Gastrocnemius medialis (tissue), 4 donors: ENCODE measurements at regions not wholly inside any gene's neighbourhood (a gene's known extent, or its start where the extent isn't known, plus 50 kb on each side); places are given as distances from the start of the nearest gene placed in this dataset.

Experiments used
- ATAC-seq, 2 donors: fragments of 150-250 bp; one replicate each; pipeline ENCODE4 v1.9.1; 2016
- DNase-seq, 2 donors: peaks; one replicate each; pipeline ENCODE4 v3.0.0-alpha.2; 2019
- H3K27ac ChIP-seq, 4 donors: fragments of 200-600 bp; sonication (generic); 1 replicate in 1 of 4; 2 replicates in 3 of 4; pipeline ENCODE4 v1.5.1; 2016 to 2018; ENCODE audit warnings: mild to moderate bottlenecking in 2 of 4, moderate library complexity in 1 of 4
- H3K27me3 ChIP-seq, 3 donors: fragments of 200-600 bp; sonication (generic) in 2 of 3; 1 replicate in 1 of 3; 2 replicates in 2 of 3; pipeline versions ENCODE4 v1.5.1 to v1.6.0; 2016 to 2019; ENCODE audit warnings: mild to moderate bottlenecking in 1 of 3, moderate library complexity in 1 of 3
- H3K36me3 ChIP-seq, 2 donors: fragments of 200-600 bp; sonication (generic) in 1 of 2; one replicate each; pipeline ENCODE4 v1.5.1; 2017 to 2018
- H3K4me1 ChIP-seq, 2 donors: fragments of 200-600 bp; sonication (generic) in 1 of 2; one replicate each; pipeline ENCODE4 v1.5.1; 2016 to 2017; ENCODE audit warnings: mild to moderate bottlenecking in 2 of 2
- H3K4me3 ChIP-seq, 4 donors: fragments of 200-600 bp; sonication (generic) in 3 of 4; 1 replicate in 1 of 4; 2 replicates in 3 of 4; pipeline ENCODE4 v1.5.1; 2016 to 2019; ENCODE audit warnings: mild to moderate bottlenecking in 2 of 4
- H3K9me3 ChIP-seq, 3 donors: fragments of 200-600 bp; sonication (generic) in 2 of 3; 1 replicate in 1 of 3; 2 replicates in 2 of 3; pipeline ENCODE4 v1.5.1; 2016 to 2019
- POLR2A ChIP-seq, 2 donors: fragments of 450-650 bp; IDR thresholded peaks; one replicate each; pipeline ENCODE4 v1.6.1; 2017; ENCODE audit warnings: antibody characterized with exemption in 2 of 2, mild to moderate bottlenecking in 2 of 2, moderate library complexity in 2 of 2
- in situ Hi-C, 4 donors: fragments of 200-750 bp; cut with MboI; loops; one replicate each; pipeline versions ENCODE4 v1.15.0 to v1.8.0; 2017; ENCODE audit warnings: low sequenced_read_pairs in 4 of 4
- intact Hi-C: fragments of 100-400 bp; cut with DNase I; formaldehyde crosslinking; loops from one replicate; pipeline ENCODE4 v1.15.1; 2023; ENCODE audit warnings: low total_unique reads
- TF ChIP-seq, protein P1 (sequence below), 5 experiments: fragments of 450-650 bp in 3 of 5; fragments of 200-600 bp in 2 of 5; sonication (generic) in 2 of 5; IDR thresholded peaks in 4 of 5; conservative IDR thresholded peaks in 1 of 5; 1 replicate in 4 of 5; 2 replicates in 1 of 5; pipeline ENCODE4 v1.5.1; 2016 to 2019; ENCODE audit warnings: antibody characterized with exemption in 5 of 5, mild to moderate bottlenecking in 3 of 5, moderate library complexity in 3 of 5

DNA sequence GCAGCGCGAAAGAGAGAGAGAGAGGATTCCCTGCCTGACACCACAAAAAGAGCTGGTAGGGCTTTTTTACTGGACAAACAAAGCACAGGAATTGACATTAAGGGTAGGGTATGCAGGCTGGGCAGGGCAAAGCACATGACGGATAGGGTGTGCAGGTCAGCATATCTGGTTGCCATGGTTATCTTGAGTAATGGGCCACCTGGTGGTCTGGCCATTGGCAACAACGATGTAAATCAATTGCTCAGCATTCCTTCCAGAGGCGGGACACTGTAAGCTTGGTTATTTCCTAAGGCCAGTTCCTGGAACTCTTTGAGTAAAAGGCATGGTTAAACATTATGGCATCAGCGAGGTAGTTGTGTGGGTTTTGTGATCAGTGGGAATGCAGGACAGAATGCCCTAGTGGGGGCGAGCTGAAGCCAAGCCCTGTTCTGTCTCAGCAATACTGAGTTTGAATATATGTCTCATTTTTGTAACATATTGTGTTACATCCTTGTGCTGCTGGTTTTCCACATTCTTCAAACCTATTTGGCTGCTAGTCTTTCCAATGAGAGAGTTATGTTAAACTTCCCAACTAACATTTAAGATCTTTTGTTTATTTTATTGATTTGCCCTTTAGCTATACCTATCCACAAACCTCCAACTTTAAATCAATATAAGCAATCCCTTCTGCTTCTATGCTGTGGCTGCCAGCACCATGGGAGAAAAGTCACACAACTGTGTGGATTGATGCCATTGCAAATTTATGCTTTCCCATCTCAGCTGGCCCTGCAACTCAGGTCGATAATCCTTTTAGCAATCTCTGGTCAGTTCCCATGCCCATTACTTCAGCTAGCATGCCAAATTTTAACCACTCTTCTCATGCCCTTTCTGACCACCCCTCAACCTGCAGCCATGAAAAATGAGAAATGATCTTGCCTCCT lies 396.7 kb upstream of the PDE3A start:
- ATAC-seq (no peak), DNase-seq (no peak)
- in situ Hi-C loops, result no loop called here
- no peaks in the 10 kb centered on the region for H3K9me3 ChIP-seq
- no peaks in the 10 kb centered on the region for H3K36me3 ChIP-seq
- H3K27me3 ChIP-seq, result no peaks in the 10 kb centered on the region
- no peak overlapping the region for H3K27ac ChIP-seq
- H3K4me3 ChIP-seq, result no peak overlapping the region
- no peaks in the 10 kb centered on the region for H3K4me1 ChIP-seq
- TF ChIP-seq, protein P1, sequence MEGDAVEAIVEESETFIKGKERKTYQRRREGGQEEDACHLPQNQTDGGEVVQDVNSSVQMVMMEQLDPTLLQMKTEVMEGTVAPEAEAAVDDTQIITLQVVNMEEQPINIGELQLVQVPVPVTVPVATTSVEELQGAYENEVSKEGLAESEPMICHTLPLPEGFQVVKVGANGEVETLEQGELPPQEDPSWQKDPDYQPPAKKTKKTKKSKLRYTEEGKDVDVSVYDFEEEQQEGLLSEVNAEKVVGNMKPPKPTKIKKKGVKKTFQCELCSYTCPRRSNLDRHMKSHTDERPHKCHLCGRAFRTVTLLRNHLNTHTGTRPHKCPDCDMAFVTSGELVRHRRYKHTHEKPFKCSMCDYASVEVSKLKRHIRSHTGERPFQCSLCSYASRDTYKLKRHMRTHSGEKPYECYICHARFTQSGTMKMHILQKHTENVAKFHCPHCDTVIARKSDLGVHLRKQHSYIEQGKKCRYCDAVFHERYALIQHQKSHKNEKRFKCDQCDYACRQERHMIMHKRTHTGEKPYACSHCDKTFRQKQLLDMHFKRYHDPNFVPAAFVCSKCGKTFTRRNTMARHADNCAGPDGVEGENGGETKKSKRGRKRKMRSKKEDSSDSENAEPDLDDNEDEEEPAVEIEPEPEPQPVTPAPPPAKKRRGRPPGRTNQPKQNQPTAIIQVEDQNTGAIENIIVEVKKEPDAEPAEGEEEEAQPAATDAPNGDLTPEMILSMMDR (IDR thresholded peaks at IDR 0.05 in 4 of 5, conservative IDR thresholded peaks at IDR 0.05 in 1 of 5), result no peak
- no peak for TF ChIP-seq POLR2A (IDR thresholded peaks at IDR 0.05)
- intact Hi-C loops, result no loop called here

DNA sequence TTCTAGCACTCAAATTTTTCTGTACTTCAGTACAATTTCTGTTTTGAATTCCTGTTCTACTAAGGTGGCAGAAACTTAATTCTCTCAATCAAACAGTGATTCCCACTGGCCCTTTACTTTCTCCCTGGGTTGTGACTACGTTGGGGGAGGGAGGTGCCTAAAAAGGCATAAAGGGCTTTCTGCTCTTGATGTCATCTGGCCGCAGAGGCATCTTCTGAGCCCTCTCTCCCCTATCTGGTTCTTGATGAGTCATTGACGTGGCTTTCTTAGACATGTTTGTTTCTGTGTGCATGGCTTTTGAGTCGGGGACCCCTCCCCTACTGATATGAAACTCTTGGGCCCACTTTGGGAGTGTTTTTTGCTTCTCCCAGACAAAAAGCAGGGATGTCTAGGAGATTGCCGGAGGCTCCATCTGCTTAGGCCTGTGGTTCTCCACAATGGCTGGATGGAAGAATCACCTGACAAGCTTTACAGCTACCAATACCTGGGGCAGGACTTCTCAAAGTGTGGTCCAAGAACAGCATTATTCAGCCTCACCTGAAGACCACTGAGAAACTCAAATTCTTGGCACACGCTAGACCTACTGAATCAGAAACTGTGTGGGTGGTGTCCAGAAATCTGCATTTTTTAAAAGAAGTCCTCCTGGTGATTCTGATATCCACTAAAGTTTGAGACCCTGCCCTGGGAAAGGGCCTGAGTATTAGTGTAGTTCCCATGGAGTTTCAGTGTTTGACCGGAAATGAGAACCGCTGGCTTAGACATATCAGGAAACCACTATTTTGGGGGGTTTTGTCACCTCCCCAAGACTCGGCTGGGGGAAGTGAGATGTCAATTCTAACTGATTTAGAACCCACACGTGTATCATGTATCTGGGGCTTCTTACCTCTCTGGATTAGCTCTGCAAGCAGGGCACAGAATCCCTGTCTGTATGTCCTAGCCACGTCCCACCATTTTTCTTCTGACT lies 395.7 kb upstream of the PDE3A start:
- Histone ChIP-seq H3K4me1 (no peaks in the 10 kb centered on the region), H3K27me3 (no peaks in the 10 kb centered on the region), H3K36me3 (no peaks in the 10 kb centered on the region), H3K27ac (no peak overlapping the region), H3K4me3 (no peak overlapping the region), H3K9me3 (no peaks in the 10 kb centered on the region)
- intact Hi-C loops (no loop called here), in situ Hi-C loops (no loop called here)
- no peak for TF ChIP-seq POLR2A (IDR thresholded peaks at IDR 0.05)
- TF ChIP-seq, protein P1 (IDR thresholded peaks at IDR 0.05 in 4 of 5, conservative IDR thresholded peaks at IDR 0.05 in 1 of 5), result no peak
- DNase-seq, result no peak
- ATAC-seq, result no peak

DNA sequence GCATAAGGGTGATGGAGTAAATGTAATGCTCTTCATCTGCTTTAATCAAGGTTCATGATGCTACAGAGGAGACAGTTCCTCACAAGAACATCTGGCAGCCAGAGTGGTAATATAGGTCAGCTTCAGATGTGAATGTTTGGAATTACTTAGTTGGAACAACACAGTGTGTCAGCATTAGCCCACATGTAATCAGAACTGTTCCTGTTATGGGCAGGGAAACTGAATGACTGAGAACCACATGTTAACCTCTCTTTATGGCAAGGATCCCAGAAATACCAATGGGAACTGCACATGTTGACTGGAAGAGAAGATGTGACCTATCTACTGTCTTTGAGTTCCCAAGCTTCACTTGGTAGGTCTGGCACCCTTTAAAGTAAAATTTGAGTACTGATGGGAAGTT lies 390.1 kb upstream of the PDE3A start:
- no peak for TF ChIP-seq POLR2A (IDR thresholded peaks at IDR 0.05)
- TF ChIP-seq, protein P1 (IDR thresholded peaks at IDR 0.05 in 4 of 5, conservative IDR thresholded peaks at IDR 0.05 in 1 of 5), result no peak
- in situ Hi-C loops (no loop called here), intact Hi-C loops (no loop called here)
- Histone ChIP-seq H3K4me3 (no peak overlapping the region), H3K27me3 (no peaks in the 10 kb centered on the region), H3K4me1 (no peaks in the 10 kb centered on the region), H3K36me3 (no peaks in the 10 kb centered on the region), H3K9me3 (no peaks in the 10 kb centered on the region), H3K27ac (no peak overlapping the region)
- DNase-seq (no peak), ATAC-seq (no peak)

DNA sequence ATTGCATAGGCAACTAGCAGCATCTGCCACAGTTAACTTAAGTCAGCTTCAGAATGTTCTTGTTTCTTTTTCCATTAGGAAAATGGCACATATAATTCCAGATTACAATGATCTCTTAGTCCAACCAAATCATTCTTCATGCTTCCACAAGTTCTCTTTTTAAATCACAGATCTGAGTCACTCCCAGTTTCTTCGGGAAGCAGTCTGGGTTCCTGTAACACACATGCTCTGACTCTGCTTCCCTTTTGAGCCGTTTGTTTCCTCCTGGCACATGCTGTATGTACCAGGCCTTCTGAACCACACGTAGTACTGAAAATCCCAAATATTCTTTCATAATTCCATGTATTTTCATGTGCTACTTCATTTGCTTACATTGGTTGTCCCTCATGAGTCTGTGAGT lies 388.8 kb upstream of the PDE3A start:
- Histone ChIP-seq H3K27me3 (no peaks in the 10 kb centered on the region), H3K27ac (no peak overlapping the region), H3K36me3 (no peaks in the 10 kb centered on the region), H3K4me1 (no peaks in the 10 kb centered on the region), H3K9me3 (no peaks in the 10 kb centered on the region), H3K4me3 (no peak overlapping the region)
- ATAC-seq (no peak), DNase-seq (no peak)
- intact Hi-C loops, result no loop called here
- in situ Hi-C loops, result no loop called here
- TF ChIP-seq POLR2A (IDR thresholded peaks at IDR 0.05), result no peak
- TF ChIP-seq, protein P1 (IDR thresholded peaks at IDR 0.05 in 4 of 5, conservative IDR thresholded peaks at IDR 0.05 in 1 of 5), result no peak
